Hematopoietic multipotent progenitor cell (in vitro differentiated cells): ENCODE measurements at regions not wholly inside any gene's neighbourhood (a gene's known extent, or its start where the extent isn't known, plus 50 kb on each side); places are given as distances from the start of the nearest gene placed in this dataset. TPM values are rescaled to one million over a fixed set of nuclear protein-coding genes. Genes with fewer than 3 reads are reported as not detected.

Source experiments
- DNase-seq, 3 donors: peaks; one replicate each; pipeline ENCODE4 v3.0.0-alpha.2; 2011 to 2015; ENCODE audit warnings: low read depth in 2 of 3, low spot score in 2 of 3
- small RNA-seq: library from RNA; depleted of rRNA; stranded (forward); fragments of <200 nt; gene quantifications from one replicate; pipeline ENCODE3, GENCODE V24; 2012

- no peak for DNase-seq
Measured at GRCh38 chr6:43840490-43841218, 70.6 kb downstream of the VEGFA start.

- DNase-seq, result peak in 2 of 3 donors; percentile 34 to 58
Measured at GRCh38 chr6:43838276-43839036, 68.4 kb downstream of the VEGFA start.

DNA sequence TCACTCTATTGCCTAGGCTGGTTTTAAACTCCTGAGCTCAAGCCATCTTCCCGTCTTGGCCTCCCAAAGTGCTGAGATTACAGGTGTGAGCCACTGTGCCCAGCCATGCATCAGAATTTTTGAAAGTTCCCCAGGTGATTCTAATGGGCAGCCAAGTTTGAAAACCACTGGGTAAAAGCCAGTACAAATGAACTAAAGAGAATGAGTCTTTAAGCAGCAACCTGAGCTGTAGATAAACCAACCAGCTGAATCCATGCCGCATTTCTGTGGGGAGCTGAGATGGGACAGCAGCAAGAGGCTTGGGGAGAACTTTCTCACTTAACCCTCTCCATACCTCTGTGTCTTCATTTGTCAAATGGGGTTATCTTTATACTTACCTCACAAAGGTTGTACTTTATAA, 67.5 kb downstream of the VEGFA start:
- no peak for DNase-seq

- no peak for DNase-seq
Measured at GRCh38 chr6:43836507-43837240, 66.7 kb downstream of the VEGFA start.

Small RNA genes in the stretch of these regions (small RNA-seq; reads per million reads assigned to genes)
- gene AL157371.1, result not detected
